ENCODE measurements at regions not wholly inside any gene's neighbourhood (a gene's known extent, or its start where the extent isn't known, plus 50 kb on each side); places are given as distances from the start of the nearest gene placed in this dataset.
"Not testable (repeated sequence)": the region's sequence is repeated elsewhere in the genome, so short reads cannot be mapped to it uniquely, and the experiment has no call there.

GRCh38 chr3:110623571-110623970, 448.0 kb upstream of the NECTIN3 start:
- DNase-seq (ENCODE audit: low read depth) = no peak

DNA sequence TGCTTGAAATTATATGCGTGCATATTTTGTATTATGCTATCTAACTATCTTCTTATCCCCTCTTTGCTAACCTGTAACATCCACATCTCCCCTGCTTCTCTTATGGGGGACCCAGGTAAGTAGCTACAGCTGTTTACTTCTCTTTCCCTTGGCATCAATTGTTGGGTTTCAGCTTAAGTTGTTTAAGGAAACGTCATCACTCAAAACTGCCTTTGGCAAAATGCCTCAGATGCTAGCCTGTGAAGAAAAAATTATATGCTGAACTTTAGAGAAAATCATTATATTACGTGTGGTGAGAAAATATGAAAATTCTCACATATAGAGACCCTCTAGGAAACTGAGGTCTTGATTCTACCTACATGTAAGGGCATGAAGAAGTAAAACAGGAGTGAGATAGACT, 447.0 kb upstream of the NECTIN3 start:
- DNase-seq (ENCODE audit: low read depth) = no peak

DNA sequence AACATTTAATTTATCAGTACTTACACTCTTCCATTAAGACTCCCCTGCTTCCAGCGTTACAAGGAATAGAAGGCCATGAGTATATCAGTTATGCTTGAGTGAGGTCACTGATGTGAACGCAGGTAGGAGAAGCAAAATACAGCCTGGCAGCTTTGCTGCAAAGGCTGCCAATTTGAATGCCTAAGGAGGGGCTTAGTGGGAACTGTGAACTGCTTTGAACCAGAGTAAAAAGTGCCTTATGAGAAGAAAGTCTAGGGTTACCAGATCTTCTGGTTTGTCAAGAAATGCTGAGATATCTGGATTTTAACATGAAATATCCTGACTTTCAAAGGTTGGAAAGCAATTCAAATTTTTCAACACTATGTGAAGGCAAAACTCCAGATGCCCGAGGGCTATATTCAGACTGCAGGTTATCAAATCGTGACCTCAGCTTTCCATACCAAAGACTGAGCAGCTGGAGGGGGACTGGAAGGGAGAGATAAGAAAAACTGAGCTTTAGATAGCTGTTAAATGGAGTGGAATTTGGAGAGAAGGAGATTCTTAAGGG, 446.3 kb upstream of the NECTIN3 start:
- DNase-seq (ENCODE audit: low read depth) = no peak

DNA sequence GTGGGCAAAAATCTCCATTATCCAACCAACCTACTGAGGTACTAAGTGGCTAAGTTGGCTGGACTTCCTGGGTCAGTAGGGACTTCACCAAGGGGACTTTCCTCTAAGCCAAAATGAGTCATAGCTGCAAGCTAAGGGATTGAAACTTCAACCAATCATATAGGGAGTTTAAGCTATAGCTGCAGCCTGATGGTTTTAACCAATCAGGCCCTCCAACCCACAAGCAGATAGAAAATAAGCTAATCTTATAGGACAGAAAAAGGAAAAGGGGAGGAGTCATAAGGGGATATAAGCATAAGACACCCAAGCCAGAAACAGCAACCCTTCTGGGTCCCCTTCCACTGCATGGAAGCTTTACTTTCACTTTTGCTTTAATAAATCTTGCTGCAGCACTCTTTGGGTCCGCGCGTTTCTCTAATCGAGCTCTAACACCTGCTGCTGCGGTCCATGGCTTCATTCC, 444.9 kb upstream of the NECTIN3 start:
- not testable (repeated sequence) for DNase-seq (ENCODE audit: low read depth)

DNA sequence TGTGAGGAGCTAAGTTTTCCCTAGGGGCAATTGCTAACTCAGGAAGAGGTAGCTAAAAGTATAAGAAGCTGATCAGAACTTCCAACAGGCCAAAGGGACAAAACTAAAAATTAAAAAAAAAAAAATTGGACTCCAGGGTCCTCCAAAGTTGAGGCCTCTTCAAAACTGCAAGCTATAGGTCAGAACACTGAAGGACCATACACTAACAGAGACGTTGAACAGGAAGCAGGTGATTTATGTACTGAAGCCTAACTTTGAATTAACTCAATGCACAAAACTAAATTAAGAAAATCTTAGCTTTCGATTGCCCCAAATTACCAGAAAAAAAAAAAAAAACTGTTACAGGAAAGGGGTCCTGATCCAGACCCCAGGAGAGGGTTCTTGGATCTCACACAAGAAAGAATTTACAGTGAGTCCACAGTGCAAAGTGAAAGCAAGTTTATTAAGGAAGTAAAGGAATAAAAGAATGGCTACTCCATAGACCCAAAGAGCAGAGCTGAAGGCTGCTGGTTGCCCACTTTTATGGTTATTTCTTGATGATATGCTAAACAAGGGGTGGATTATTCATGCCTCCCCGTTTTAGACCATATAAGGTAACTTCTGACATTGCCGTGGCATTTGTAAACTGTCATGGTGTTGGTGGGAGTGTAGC, 442.8 kb upstream of the NECTIN3 start:
- DNase-seq (ENCODE audit: low read depth) = no peak

- DNase-seq (ENCODE audit: low read depth) = no peak
These were observed 441.7 kb upstream of the NECTIN3 start for GRCh38 chr3:110629917-110630316.

- DNase-seq (ENCODE audit: low read depth) = no peak
These were observed 427.4 kb upstream of the NECTIN3 start for GRCh38 chr3:110644203-110644602.

GRCh38 chr3:110646055-110646454, 425.6 kb upstream of the NECTIN3 start:
- no peak for DNase-seq (ENCODE audit: low read depth)

DNA sequence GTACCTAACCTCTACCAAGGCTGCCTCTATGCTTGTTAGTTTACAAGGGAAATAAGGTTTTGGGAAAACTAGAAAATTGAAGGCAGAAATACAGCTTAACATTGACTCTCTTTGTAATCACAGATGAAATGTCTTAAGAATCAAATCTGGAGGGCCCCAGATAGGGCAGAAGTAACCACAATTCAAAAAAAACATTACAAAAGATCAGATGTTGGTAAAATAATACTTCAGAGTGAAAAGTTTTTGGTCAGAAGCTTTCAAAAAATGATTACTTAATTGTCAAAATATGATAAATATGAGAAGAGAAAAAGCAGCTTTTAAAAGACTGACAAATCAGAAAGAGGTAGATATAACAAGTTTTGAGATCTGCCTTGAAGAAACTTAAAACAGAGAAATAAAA, 425.1 kb upstream of the NECTIN3 start:
- DNase-seq (ENCODE audit: low read depth) = no peak

DNA sequence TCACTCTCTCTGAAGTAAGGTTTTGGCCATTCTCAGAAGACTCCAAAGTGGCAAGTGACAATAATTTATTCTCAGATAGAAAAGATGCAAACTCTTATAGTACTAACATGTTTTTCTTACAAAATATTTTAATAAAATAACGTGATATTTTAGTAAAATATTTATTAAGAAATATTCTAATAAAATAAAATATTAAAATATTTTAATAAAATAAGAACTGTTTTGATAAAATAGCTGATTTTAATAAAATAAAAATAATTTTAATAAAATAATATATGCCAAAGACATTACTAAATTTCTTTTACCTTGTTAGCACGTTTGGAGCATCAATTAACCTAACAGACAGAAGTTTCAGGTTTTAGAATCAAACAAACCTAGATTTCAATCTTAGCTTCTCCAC, 424.0 kb upstream of the NECTIN3 start:
- DNase-seq (ENCODE audit: low read depth) = no peak

GRCh38 chr3:110650741-110651140, 420.9 kb upstream of the NECTIN3 start:
- no peak for DNase-seq (ENCODE audit: low read depth)

DNA sequence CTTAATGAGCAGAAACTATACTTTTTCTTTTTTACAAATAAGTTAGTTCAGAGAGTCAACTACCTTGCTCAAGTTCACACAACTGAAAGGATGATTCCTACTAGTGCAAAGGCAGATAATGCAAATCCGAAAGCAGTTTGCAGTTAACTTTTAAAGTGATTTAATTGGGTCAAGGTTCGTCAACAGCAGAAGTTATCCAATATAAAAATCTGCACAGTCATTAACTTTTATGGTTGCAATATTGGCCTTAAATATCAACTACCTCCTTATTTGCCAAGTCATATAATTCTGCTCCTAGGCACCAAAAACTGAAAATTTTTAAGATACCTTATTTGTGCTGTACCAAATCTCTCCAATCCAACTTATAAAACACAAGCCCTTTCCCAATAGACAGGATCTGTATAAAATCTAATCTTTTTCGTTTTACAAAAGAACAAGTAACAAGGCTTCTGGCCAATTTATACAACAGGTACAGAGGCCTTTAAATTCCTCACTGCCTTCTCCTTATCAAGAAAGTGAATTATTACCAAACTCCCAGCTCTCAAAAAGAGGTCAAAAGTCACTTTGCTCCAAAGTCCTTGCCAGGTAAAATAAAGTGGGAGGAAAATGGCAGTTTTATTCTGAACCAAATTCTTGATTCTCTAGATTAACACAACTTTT, 416.6 kb upstream of the NECTIN3 start:
- DNase-seq (ENCODE audit: low read depth) = no peak

DNA sequence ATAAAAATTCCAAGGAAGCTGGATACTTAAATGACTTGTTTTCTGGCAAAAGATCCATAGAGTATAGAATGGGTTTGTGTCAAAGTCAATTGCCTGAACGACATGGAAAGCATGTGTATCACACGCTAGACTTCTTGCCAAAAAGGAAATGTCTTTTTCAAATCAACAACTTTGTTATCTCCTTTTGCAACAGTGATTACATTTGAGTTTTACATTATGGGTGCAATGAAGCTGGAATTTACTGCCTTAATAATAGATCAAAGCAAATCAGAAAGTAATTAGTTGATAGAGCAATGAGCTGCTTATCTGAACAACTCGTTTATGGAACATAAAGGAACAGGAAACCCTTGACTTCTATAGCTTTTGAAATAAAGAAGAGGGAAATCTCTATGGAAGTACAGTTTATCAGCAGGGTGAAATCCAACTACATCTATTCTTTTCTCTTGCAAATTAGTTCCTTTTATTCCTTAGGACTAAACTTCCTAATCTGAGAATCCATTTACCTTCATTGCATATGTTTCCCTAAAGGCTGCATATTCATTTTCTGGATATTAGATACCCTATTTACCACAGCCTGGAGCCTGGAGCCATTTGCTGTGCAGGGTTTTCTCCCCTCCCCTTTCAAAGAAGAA, 415.1 kb upstream of the NECTIN3 start:
- no peak for DNase-seq (ENCODE audit: low read depth)

GRCh38 chr3:110664148-110664547, 407.5 kb upstream of the NECTIN3 start:
- no peak for DNase-seq (ENCODE audit: low read depth)

- no peak for DNase-seq (ENCODE audit: low read depth)
These were observed 405.1 kb upstream of the NECTIN3 start for GRCh38 chr3:110666495-110666894.

DNA sequence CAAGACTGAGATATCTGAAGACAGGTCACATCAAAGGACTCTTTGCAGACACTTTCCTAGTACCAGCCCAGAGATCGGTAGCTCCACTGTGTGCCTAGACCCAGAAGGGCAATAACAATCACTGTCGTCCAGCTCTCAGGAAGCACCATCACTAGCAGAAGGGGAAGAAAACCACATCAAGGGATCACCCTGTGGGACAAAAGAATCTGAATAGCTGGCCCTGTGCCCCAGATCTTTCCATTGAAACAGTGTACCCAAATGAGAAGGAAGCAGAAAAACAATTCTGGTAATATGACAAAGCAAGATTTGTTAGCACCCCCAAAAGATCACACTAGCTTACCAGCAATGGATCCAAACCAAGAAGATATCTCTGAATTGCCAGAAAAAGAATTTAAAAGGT, 404.4 kb upstream of the NECTIN3 start:
- no peak for DNase-seq (ENCODE audit: low read depth)

DNA sequence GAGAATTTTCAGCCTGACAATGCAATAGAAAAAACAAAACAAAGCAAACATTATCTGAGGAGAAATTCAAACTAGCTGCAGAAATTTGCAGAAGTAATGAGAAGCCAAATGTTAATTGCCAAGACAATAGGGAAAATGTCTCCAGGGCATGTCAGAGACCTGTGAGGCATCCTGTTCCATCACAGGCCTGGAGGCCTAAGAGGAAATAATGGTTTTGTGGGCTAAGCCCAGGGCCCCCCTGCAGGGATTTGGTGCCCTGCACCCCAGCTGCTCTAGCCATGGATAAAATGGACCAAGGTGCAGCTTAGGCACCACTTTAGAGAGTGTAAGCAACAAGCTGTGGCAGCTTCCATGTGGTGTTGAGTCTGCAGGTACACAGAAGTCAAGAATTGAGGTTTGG, 401.2 kb upstream of the NECTIN3 start:
- DNase-seq (ENCODE audit: low read depth) = no peak

- no peak for DNase-seq (ENCODE audit: low read depth)
These were observed 394.1 kb upstream of the NECTIN3 start for GRCh38 chr3:110677506-110677905.

DNA sequence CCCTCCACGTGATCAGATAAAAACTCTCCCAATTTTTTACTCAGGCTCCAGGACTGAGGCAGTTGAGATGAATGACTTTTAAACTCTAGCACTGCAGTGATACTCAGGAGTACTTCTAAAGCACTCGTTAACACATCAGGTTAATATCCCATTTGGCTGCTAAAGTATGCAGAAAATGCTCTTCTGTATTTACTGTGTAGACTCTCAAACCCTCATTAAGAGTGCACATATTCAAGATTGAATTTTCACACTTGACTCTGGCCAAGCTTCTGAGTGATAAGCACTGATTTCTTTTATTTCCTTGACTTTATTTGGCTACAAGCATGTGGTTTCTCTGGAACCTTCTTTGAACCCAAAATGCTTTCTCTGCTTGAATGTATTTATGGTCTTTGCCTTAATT, 392.3 kb upstream of the NECTIN3 start:
- no peak for DNase-seq (ENCODE audit: low read depth)

DNA sequence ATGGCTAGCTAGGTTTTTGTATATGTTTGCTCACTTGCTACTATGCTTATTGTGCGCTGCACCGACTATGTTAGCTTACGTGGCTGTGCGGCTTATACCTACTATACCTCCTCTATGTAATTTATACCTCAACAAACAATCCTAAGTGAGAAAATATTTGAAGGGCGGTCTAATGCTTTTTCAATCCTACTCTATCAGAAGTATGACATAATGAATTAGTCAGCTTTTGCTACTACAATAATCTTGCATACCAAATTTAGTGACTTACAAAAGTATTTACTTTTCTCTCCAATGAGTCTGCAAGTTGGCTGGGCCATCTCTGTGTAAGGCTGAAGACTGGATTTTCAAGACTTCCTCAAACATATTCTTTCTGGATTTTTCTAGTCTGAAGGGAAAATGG, 391.2 kb upstream of the NECTIN3 start:
- no peak for DNase-seq (ENCODE audit: low read depth)

DNA sequence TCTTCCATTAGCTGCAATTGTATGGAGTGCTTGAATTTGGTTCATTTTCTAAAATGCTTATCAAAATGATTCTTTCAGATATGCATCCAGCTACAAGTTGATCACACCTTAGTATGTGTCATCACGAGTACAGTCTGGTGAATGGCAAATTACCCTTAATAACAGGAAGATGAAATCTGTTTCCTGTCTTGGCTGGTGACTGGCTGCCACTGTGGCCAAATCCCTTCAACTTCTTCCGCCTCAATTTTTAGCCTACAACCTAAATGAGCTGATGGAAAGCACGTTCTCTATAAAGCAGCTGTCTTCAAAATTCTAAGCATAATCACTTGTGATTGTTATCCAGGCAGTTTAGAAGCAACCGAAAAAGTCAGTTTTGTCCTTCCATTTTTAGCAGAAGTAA, 387.1 kb upstream of the NECTIN3 start:
- no peak for DNase-seq (ENCODE audit: low read depth)

GRCh38 chr3:110685630-110686029, 386.0 kb upstream of the NECTIN3 start:
- DNase-seq (ENCODE audit: low read depth) = no peak

GRCh38 chr3:110686701-110687100, 384.9 kb upstream of the NECTIN3 start:
- no peak for DNase-seq (ENCODE audit: low read depth)

Measured in stimulated activated CD8-positive, alpha-beta memory T cell treated with anti-CD3 and anti-CD28 coated beads, Interleukin-15, amount 100 ng/mL, for 1 hour (primary cell).